ENCODE measurements at regions not wholly inside any gene's neighbourhood (a gene's known extent, or its start where the extent isn't known, plus 50 kb on each side); places are given as distances from the start of the nearest gene placed in this dataset.

GRCh38 chr5:91478096-91478495, 95.0 kb upstream of the ARRDC3 start:
- no peaks in the 10 kb centered on the region for H3K9me3 ChIP-seq
- DNase-seq (no peak), ATAC-seq (no peak)
- intact Hi-C loops (cut with DNase I, micrococcal nuclease) = no loop called here
- no peaks in the 10 kb centered on the region for H3K36me3 ChIP-seq (ENCODE audit: low read depth)
- no peaks in the 10 kb centered on the region for H3K4me1 ChIP-seq (ENCODE audit: low read depth)
- no peak overlapping the region for H3K4me3 ChIP-seq
- TF ChIP-seq CTCF (IDR thresholded peaks at IDR 0.05) = no peak

- TF ChIP-seq CTCF (IDR thresholded peaks at IDR 0.05) = no peak
- Histone ChIP-seq H3K4me3 (no peak overlapping the region), H3K4me1 (ENCODE audit: low read depth) (no peaks in the 10 kb centered on the region), H3K36me3 (ENCODE audit: low read depth) (no peaks in the 10 kb centered on the region), H3K9me3 (no peaks in the 10 kb centered on the region)
- no peak for ATAC-seq
- no peak for DNase-seq
- intact Hi-C loops (cut with DNase I, micrococcal nuclease) = no loop called here
These were observed 94.3 kb upstream of the ARRDC3 start for GRCh38 chr5:91477408-91477807.

GRCh38 chr5:91474201-91474600, 91.1 kb upstream of the ARRDC3 start:
- no peak for ATAC-seq
- intact Hi-C loops (cut with DNase I, micrococcal nuclease) = no loop called here
- Histone ChIP-seq H3K36me3 (ENCODE audit: low read depth) (no peaks in the 10 kb centered on the region), H3K9me3 (no peaks in the 10 kb centered on the region), H3K4me3 (no peak overlapping the region), H3K4me1 (ENCODE audit: low read depth) (no peaks in the 10 kb centered on the region)
- DNase-seq = no peak
- TF ChIP-seq CTCF (IDR thresholded peaks at IDR 0.05) = no peak

GRCh38 chr5:91472631-91473030, 89.5 kb upstream of the ARRDC3 start:
- Histone ChIP-seq H3K4me1 (ENCODE audit: low read depth) (no peaks in the 10 kb centered on the region), H3K4me3 (no peak overlapping the region), H3K9me3 (no peaks in the 10 kb centered on the region), H3K36me3 (ENCODE audit: low read depth) (no peaks in the 10 kb centered on the region)
- no peak for TF ChIP-seq CTCF (IDR thresholded peaks at IDR 0.05)
- no peak for ATAC-seq
- no peak for DNase-seq
- intact Hi-C loops (cut with DNase I, micrococcal nuclease) = no loop called here

- no peak for DNase-seq
- peak; percentile 65 for ATAC-seq
- H3K36me3 ChIP-seq (ENCODE audit: low read depth) = no peaks in the 10 kb centered on the region
- intact Hi-C loops (cut with DNase I, micrococcal nuclease) = no loop called here
- no peak overlapping the region for H3K4me3 ChIP-seq
- no peak for TF ChIP-seq CTCF (IDR thresholded peaks at IDR 0.05)
- no peaks in the 10 kb centered on the region for H3K4me1 ChIP-seq (ENCODE audit: low read depth)
- H3K9me3 ChIP-seq = no peaks in the 10 kb centered on the region
These were observed 86.5 kb upstream of the ARRDC3 start for GRCh38 chr5:91469517-91470165.

Measured in mucosa of descending colon (tissue), 3 donors.